22Rv1 (cell line): ENCODE measurements at regions not wholly inside any gene's neighbourhood (a gene's known extent, or its start where the extent isn't known, plus 50 kb on each side); places are given as distances from the start of the nearest gene placed in this dataset.

Experiments
- H3K27ac ChIP-seq: fragments of 450-650 bp; 2 replicates; pipeline ENCODE4 v1.5.1; 2017
- ZFX ChIP-seq: fragments of 450-650 bp; IDR thresholded peaks from 2 replicates; pipeline ENCODE4 v1.6.1; 2017; ENCODE audit warnings: antibody characterized with exemption, borderline replicate concordance
- TF ChIP-seq, protein P1 (sequence below): fragments of 450-650 bp; IDR thresholded peaks from 2 replicates; pipeline ENCODE4 v1.5.1; 2017; ENCODE audit warnings: mild to moderate bottlenecking

DNA sequence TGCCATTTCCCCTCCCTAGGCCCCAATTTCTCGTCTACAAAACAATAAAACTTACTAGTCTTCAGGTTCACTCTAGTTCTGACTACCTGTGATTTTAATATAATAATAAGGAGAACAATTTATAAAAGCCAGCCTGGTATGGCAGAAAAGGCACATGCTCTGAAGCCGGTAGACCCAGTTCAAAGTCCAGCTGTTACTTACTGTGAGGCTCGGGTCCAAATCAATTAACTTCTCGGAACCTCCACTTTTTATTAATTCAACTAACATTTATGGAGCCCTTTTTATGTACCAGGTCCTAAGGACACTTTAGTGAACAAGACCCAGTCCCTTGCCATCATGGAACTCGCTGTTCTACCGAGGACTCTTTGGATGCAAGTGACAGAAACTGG is 53.8 kb upstream of the SMAD3 start:
- no peak overlapping the region for H3K27ac ChIP-seq
- TF ChIP-seq ZFX: no peak
- TF ChIP-seq, protein P1, sequence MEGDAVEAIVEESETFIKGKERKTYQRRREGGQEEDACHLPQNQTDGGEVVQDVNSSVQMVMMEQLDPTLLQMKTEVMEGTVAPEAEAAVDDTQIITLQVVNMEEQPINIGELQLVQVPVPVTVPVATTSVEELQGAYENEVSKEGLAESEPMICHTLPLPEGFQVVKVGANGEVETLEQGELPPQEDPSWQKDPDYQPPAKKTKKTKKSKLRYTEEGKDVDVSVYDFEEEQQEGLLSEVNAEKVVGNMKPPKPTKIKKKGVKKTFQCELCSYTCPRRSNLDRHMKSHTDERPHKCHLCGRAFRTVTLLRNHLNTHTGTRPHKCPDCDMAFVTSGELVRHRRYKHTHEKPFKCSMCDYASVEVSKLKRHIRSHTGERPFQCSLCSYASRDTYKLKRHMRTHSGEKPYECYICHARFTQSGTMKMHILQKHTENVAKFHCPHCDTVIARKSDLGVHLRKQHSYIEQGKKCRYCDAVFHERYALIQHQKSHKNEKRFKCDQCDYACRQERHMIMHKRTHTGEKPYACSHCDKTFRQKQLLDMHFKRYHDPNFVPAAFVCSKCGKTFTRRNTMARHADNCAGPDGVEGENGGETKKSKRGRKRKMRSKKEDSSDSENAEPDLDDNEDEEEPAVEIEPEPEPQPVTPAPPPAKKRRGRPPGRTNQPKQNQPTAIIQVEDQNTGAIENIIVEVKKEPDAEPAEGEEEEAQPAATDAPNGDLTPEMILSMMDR: no peak

DNA sequence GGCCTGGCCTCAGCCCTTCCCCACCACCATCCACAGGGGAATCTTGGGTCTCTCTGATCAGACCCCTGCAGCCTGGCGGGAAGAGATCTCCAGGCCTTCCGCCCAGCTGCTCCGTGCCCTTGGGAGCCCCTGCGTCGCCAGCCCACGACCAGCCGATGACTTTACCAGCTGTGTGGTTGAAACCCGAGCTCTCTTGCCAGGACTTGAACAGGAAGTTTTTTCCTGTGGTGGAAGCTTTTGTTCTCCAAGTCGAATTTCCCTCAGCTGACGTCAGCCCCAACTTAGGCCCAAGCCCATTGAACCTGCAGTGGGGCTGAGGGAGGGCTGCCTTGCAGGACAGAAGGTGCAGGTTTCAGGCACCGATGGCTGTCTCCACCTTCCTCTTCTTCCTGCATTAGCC is 51.7 kb upstream of the SMAD3 start:
- no peak overlapping the region for H3K27ac ChIP-seq
- TF ChIP-seq, protein P1: no peak
- TF ChIP-seq ZFX: no peak
